Inflammatory macrophage (primary cell): ENCODE measurements at regions not wholly inside any gene's neighbourhood (a gene's known extent, or its start where the extent isn't known, plus 50 kb on each side); places are given as distances from the start of the nearest gene placed in this dataset.
"Not testable (repeated sequence)": the region's sequence is repeated elsewhere in the genome, so short reads cannot be mapped to it uniquely, and the experiment has no call there.

ENCODE experiments used
- DNase-seq, 2 donors: peaks; one replicate each; pipeline ENCODE4 v3.0.0-alpha.2; 2020 to 2022

DNA sequence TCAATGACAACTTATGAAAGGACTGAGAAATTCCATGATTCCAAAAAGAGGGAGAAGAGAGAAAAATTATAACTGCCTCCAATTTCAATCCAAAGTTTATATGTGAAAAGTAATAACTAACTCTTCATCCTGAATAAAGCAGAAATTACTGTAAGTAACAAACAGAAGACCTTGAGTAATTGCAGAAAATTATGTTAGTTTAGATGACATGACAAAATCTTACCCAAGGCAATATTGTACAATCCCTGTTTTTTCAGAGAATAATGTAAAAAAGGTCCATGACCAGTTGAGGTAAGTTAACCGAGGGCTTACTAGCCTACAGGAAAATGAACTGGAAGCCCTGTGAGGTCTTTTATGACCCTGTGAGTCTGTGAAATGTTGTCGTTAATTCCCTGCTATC lies 949.5 kb upstream of the SOX9 start:
- no peak for DNase-seq

DNA sequence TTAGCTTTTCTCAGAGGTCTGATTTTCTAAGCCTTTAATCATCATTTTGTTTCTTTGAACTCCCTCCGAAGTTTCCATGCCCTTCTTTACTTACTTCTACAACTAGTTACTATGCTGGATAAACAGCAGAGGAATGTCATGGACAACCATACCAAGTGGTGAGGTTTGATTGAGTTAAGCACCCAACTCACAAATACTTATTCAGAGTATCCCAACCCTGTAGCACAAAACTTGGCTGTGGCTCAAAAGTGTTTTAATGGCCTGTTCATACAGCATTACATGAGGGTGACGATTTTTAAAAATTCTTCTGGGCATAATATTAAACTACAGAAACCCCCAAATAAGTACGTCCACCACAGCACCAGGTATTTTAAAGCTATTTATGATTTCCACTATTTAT lies 946.8 kb upstream of the SOX9 start:
- no peak for DNase-seq

DNA sequence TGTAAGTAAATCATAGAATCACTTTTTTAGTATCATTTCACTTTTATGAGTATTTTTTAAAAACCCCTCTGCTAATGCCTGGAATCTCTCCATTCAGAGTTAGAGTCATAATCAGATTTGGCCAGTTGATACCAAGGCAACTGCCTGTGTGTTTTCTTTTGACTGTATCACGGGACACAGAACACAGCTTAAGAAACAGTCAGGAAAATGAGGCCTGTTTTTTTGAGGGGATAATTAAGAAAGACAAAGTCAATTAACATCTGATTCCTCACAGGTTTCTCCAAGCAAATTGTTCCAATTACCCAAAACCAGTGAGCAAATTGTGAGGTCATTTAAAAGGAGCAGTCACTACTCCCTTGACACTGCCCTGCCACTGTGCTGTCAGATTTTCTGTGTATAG lies 944.5 kb upstream of the SOX9 start:
- DNase-seq: no peak

DNA sequence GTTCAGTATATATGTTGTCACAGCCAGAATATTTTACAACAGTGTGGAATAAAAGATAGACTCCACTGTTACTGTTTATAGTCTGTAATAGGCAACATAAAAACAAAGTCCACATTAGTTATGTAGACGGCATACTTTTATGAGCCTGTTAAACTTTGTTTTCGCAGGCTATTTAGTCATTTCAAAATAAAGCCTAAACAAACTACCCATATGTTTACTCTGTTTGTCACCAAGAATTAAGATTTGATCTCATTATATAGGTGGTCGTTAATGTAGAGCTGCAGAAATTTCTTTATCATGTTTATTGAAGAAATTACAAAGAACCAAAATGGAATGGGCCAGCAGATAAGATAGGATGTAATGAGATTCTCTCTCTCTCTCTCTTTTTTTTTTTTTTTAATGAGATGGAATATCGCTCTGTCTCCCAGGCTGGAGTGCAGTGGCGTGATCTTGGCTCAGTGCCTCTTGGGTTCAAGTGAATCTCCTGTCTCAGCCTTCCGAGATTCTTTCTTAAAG lies 943.8 kb upstream of the SOX9 start:
- DNase-seq: no peak

DNA sequence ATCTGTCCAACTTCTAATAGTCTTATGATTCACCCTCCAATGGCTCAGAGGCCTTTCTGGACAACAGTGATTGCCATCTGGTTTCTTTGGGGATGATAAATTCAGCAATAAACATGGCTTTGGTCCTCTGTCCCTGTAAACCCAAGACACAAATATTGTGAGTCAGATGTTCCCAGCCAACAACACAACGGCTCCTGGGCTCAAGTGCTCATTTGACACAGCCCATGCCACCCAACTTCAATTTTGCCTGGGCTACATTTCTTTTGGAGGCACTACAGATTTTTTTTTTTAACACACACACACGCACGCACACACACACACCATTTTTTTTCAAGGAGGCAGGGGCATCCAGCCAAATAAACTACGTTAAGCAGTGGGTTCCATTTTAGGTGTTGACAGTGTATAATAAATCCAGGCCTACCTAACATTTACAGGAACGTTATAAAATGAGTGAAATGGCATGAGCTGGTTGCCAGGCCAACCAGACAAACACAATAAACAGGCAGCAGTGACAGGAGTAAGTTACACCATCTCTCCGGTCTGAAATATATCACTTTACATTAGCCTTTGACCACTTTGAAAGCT lies 939.9 kb upstream of the SOX9 start:
- no peak for DNase-seq

DNA sequence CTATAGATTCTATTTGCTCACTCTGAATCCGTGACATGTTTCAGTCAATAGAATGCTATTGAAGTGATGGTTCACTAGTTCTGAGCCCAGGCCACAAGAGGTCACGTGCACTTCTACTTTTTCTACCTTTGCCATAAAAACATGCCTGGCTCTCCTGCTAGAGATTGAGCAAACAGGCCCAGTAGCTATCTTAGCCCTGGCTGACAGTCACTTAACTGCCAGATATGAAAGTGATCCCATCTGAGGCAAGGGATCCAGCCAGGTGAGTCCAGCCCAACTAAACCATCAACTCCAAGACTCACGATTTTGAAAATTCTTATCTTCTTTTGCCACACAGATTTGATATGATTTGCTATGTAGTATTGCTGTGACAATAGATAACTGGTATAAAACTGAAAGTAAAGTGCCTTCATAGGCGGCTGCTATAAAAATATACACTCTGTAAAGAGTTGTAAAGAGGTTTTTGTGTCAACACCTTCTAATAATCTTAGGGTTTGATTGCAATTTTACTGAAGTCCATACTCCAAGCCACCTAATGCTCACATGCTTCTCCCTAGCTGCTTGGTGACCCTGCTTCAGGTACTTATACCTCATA lies 937.7 kb upstream of the SOX9 start:
- DNase-seq: no peak

DNA sequence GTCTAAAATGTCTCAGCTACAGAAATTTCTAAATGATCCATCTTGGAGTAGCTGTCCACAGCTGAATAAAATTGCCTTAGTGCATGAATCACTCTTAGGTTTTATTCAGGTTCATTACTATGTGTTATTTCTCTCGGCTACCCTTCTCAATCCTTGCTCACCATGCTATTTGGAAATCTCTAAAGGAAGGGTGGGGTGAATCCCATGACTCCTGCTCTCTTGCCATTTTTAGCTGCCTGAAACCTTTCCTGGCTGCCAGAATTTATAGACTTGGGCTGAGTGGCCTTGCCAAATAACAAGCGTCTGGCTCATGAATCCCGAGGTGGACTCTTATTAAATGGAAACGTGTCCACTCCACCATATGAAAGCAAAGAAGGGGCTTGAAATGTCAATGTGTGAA lies 936.1 kb upstream of the SOX9 start:
- DNase-seq: no peak

DNA sequence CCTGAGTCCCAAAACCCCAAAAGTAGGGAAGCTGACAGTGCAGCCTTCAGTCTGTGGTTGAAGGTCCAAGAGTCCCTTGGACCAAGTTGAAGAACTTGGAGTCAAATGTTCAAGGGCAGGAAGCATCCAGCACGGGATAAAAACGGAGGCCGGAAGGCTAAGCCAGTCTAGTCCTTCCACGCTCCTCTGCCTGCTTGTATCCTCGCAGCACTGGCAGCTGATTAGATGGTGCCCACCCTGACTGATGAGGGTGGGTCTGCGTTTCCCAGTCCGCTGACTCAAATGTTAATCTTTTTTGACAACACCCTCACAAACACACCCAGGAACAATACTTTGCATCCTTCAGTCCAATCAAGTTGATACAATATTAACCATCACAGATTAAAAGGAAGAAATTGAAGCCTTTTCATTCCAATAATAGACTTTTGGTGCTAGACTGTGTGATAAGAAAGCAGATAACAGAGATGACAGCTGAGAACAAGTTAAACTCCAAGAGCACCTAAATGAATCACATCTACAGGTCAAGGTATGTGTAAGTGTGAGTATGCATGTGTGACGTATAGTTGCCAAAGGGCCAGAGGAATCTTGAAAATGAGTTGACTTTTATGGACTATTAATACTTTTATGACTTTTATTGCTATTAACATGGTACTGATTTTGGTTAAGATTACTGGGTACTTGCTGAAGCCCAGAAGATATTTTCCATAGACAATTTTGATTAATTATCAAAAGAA lies 933.5 kb upstream of the SOX9 start:
- no peak for DNase-seq

DNA sequence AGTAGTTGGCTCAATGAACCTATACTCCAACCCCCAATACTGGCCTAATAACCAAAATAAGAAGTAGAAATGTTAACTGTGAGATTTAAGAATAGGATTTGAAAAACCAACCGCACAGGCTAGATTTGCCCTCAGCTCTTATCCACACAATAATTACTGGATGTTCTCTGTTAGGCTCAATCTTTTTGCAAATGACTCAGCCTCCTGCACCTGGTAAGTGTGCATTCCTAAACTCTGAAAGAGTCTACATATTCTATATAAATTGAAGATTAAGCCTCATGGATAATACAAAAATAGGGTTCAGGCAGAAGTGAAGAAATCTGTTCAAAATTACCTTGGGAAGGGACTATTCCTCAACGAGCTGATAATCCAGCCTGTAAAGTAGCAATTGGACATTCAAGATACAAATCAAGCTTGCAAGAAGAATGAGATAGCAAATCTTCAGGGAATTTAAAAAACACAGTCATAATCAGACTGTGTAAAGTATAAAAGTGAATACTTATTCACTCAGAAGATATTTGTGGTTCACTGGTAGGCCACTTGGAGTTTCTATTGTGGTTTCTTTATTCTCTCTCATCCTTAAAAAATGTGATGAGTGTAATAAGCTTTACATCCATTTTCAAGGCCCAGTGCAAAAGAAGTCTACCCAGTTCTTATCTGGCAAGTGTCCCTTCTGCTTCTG lies 931.9 kb upstream of the SOX9 start:
- no peak for DNase-seq

DNA sequence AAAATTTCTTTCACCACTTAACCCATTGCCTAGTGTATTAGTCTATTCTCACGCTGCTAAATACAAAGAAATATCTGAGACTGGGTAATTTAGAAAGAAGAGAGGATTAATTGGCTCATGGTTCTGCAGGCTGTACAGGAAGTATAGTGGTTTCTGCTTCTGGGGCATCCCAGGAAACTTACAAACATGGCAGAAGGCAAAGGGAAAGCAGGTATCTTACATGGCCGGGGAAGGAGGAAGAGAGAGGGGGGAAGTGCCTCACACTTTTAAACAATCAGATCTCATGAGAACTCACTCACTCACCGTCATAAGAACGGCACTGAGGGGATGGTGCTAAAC lies 931.4 kb upstream of the SOX9 start:
- no peak for DNase-seq

DNA sequence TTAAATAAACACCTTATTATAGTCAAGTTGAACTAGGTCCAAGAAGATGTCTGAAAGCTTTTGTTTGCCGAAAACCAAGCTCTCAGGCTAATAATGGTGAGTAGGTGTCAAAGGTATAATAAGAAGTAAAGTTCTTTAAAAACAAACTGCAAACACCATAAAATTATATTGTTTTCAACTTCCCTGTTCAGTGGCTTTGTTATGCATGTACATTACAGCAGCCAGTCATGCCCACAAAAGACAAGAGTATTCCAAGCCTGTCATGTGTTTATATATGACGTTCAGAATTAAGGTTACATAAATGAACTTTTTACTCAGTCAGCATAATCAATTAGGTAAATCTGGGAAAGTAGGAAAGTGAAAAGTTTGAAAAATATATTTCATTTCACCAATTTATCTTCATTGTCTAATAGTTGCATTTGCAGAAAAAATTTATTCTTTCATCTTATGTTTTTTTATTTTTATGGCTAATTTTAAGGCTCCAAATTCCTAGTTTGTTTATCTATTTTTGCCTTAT lies 928.7 kb upstream of the SOX9 start:
- DNase-seq: no peak

DNA sequence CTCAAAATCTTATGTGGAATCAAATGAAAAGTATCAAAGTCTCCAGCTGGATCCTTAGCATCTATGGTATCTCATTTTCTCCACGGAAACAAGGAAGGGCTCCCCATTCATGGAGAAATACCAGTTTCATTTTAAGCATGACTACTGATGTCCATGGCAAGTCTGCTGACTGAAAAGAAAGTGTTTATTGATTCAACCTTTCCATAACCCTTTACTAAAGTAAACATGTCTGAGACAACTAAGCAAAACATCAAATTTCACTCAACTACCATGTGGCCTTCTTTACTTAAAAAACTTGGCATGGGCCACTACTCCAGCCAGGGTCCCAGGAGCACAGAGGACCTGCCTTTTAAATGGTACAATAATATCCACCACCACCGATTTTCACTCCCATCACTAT lies 928.0 kb upstream of the SOX9 start:
- DNase-seq: no peak

DNA sequence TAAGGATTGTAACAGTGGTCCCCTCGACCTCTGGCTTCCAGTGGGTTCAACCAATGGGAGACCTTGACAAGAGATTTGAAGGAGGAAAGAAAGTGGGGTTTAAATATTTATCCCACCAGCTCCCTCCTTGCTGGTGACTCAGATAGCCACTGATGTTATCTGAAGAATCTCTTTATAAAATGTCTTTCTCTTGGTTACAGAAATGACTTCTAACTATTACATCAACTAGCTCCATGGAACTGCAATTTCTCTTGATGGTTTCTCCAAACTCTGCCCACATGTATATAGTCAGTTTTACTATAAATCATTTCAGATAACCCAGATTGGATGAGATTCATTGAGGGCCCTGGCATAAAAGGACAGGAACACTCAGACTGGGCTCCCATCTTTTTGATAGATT lies 920.2 kb upstream of the SOX9 start:
- DNase-seq: no peak

DNA sequence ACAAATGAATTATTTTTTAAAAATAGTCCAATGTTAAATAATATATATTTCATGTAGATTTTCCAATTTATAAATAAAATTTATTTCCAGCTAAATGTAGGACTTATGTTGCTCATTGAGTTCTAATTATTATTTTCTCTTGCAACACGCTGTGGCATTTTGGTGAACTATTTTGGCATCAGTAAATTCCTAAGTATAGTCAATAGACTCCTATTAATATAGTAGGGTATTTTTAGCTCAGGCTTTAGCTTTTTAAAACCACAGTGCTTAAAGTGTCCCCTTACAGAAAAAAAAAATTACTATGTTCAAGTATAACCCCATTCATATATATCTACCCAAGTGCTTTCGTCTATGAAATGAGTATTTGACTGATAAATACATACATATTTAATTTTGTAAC lies 919.2 kb upstream of the SOX9 start:
- no peak for DNase-seq

DNA sequence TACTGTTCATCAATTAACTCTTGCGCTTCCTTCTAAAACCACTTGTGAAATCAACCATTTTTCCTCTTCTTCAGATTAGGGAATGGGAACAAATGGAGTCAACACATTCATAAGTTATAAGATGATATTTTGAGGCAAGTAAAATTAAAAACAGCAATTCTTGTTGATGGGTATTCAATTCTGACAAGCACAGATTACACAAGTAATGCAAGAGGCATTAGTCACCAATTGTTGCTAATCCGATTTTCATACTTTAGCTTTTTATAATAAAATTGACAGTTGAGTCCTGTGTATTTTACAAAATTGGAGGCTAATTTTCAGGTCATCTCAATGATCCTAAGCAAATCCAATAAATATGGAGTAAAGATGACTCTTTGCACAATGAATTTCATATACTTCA lies 918.4 kb upstream of the SOX9 start:
- no peak for DNase-seq

DNA sequence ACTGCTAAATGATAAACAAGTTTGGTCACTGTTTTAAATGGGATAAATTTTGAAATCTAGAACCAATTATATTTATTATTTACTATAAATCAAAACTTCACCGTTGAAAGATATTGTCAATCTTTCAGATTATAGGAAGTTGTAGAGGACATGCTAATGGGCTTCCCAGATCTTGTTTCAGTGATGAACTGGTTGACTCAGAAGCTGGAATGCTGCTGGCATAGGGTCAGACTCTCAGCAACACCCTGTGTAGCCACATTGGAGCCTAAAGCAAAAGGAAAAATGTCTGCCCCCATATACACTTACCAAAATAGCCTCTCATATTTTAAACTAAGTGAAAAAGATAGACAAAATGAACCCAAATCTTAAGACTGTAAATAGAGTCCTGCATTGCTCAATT lies 916.9 kb upstream of the SOX9 start:
- DNase-seq: no peak

DNA sequence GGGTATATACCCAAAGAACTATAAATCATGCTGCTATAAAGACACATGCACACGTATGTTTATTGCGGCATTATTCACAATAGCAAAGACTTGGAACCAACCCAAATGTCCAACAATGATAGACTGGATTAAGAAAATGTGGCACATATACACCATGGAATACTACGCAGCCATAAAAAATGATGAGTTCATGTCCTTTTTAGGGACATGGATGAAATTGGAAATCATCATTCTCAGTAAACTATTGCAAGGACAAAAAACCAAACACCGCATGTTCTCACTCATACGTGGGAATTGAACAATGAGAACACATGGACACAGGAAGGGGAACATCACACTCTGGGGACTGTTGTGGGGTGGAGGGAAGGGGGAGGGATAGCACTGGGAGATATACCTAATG lies 914.9 kb upstream of the SOX9 start:
- not testable (repeated sequence) for DNase-seq

DNA sequence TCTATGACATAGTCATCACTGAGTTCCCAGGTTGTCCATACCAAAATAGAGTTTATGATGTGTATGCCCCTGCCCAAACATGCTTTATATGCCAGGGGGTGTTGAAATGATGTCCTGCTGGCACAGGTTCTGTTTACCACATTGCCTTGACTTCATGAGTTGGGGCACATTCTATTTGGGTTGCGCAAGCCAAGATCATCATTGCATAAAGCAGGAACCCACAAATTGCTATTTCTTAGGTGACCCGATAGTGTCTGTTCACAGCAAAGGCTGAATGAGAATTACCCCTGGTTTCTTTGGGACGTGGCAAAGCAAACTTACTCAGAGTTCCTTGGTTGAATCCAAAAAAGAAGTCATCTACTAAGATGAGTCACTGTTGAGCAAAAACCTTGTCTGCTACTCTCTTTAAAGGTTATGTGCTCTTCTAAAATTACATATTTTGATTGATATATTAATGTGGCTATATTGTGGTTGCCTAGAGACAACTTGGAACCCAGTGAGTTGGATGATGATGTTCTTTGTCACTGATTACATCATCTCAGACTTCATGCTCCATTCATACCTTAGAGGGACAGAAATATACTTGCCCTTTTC lies 912.6 kb upstream of the SOX9 start:
- DNase-seq: no peak

DNA sequence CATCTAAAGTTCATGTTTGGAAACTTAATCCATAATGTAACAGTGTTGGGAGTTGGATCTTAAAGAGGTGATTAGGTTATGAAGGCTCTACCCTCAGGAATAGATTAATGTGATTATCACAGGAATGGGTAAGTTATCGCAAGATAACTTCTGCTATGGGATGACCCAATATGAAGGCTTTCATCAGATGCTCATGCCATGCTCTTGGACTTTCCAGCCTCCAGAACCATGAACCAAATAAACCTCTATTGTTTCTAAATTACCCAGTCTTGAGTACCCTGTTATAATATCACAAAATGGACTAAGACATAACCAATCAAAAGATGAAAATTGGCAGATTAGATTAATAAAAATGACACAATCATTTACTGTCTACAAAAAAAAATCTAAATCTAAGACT lies 906.9 kb upstream of the SOX9 start:
- no peak for DNase-seq

DNA sequence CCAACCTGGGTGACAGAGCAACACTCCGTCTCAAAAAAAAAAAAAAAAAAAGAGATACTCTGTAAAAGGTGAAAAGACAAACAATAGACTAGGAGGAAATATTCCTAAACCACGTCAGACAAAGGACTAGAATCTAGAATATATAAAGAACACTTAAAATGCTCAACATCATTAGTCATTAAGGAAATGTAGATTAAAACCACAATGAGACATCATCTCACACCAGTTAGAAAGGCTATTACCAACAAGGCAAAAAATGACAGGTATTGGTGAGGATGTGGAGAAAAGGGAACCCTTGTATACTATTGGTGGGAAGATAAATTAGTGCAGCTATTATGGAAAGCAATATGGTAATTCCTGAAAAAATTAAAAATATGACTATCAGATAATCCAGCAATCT lies 903.1 kb upstream of the SOX9 start:
- DNase-seq: no peak

DNA sequence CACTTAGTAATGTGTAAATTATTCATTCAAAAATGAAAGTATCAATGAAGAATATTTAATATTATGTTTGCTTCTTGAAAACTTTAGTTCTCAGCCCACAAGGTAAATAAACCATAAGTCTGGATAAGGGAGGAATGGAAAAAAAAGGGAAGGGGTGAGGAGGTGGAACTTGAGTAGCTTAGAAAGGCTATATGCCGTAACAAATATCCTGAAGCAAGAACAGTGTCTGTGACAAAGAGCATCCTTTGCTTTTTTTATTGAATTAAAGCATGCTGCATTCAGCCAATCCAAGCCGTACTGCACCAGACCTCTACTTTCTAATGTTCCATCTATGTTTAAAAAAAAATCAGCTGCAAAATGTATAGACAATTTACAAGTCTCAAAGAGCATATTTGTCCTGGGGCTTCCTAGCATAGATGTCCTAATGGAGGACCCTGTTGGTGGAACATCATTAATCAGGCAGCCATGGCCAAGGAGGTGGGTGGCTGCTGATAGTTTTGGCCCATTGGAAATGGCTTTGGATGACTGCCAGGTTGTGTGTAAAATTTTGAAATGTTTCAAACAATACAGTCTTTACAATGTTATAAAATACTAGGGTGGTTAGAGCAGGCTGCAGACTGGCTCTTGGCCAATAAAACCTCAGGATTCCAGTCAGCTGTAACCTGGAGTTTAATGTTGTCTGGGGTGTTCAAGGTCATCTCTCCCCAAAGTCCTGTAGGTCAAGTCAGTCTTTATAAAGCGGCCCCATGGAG lies 895.8 kb upstream of the SOX9 start:
- no peak for DNase-seq

DNA sequence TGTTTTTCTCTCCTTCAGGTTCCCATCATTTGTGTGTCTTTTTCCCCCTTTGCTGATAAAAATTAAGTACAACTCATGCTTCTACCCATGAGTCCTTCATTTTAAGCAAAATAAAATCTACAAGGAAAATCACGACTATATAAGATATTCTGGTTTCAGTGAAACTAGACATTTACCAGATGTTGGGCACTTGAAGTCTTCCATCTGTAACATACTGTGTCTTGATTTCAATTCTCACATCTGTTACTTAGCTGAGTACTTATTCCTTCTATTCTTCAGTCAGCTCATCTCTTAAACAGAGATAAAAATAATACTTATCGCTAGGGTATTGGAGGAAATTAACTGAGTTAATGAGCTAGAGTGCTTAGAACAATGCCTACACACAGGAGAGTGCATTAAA lies 893.0 kb upstream of the SOX9 start:
- no peak for DNase-seq

DNA sequence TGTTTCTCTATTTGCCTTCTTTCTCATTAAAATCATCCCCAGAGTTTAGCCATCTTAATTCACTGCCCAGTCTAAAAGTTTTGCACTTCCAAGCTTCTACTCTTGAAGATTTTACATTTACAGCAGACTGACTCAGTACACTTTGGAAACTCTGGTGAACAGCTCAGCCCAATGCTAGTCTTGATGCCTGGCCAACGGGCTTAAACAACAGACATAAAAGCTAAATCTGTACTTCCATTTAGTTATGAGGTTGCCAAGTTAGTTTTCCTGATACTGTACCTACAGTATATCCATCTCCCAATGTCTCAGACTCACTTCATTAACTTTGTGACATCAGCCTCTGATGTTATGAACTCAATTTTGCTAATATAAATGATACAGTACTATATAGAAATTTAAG lies 891.8 kb upstream of the SOX9 start:
- DNase-seq: no peak
